Stimulated activated CD4-positive, alpha-beta T cell treated with anti-CD3 and anti-CD28 coated beads, Interleukin-1b, Interleukin-23, amount 100 ng/mL, for 48 hours (primary cell): ENCODE measurements at regions not wholly inside any gene's neighbourhood (a gene's known extent, or its start where the extent isn't known, plus 50 kb on each side); places are given as distances from the start of the nearest gene placed in this dataset.

Source experiments
- DNase-seq: peaks from one replicate; pipeline ENCODE4 v3.0.0-alpha.2; 2020

- peak; percentile 25 for DNase-seq
Observed at GRCh38 chr2:158006961-158007719, 94.5 kb upstream of the UPP2 start.

GRCh38 chr2:158004126-158004764, 97.4 kb upstream of the UPP2 start:
- DNase-seq: no peak

- DNase-seq: no peak
Observed at GRCh38 chr2:158002079-158002478, 99.6 kb upstream of the UPP2 start.

- no peak for DNase-seq
Observed at GRCh38 chr2:157996799-157997198, 104.9 kb upstream of the UPP2 start.

GRCh38 chr2:157995117-157995516, 106.6 kb upstream of the UPP2 start:
- DNase-seq: no peak

- DNase-seq: no peak
Observed at GRCh38 chr2:157991932-157992331, 109.7 kb upstream of the UPP2 start.

GRCh38 chr2:157990173-157990572, 111.5 kb upstream of the UPP2 start:
- DNase-seq: no peak

GRCh38 chr2:157989227-157989626, 112.4 kb upstream of the UPP2 start:
- DNase-seq: no peak

- DNase-seq: no peak
Observed at GRCh38 chr2:157986761-157987160, 110.6 kb upstream of the ACVR1 start.

- no peak for DNase-seq
Observed at GRCh38 chr2:157984866-157985265, 108.7 kb upstream of the ACVR1 start.

GRCh38 chr2:157980020-157980419, 103.9 kb upstream of the ACVR1 start:
- no peak for DNase-seq

- DNase-seq: no peak
Observed at GRCh38 chr2:157971702-157972101, 95.6 kb upstream of the ACVR1 start.

GRCh38 chr2:157967856-157968255, 91.7 kb upstream of the ACVR1 start:
- DNase-seq: no peak

- no peak for DNase-seq
Observed at GRCh38 chr2:157959249-157959648, 83.1 kb upstream of the ACVR1 start.

GRCh38 chr2:157957596-157957995, 81.5 kb upstream of the ACVR1 start:
- DNase-seq: no peak

- no peak for DNase-seq
Observed at GRCh38 chr2:157952558-157952957, 76.4 kb upstream of the ACVR1 start.

- no peak for DNase-seq
Observed at GRCh38 chr2:157948856-157949255, 72.7 kb upstream of the ACVR1 start.

- no peak for DNase-seq
Observed at GRCh38 chr2:157946919-157947557, 70.9 kb upstream of the ACVR1 start.

GRCh38 chr2:157940024-157940423, 63.9 kb upstream of the ACVR1 start:
- no peak for DNase-seq

- DNase-seq: no peak
Observed at GRCh38 chr2:157938556-157938955, 62.4 kb upstream of the ACVR1 start.

- no peak for DNase-seq
Observed at GRCh38 chr2:157936406-157936805, 60.3 kb upstream of the ACVR1 start.

- DNase-seq: no peak
Observed at GRCh38 chr2:157935378-157935906, 59.3 kb upstream of the ACVR1 start.

GRCh38 chr2:157934684-157935377, 58.7 kb upstream of the ACVR1 start:
- DNase-seq: no peak
